ENCODE measurements at regions not wholly inside any gene's neighbourhood (a gene's known extent, or its start where the extent isn't known, plus 50 kb on each side); places are given as distances from the start of the nearest gene placed in this dataset.
A peak's percentile ranks its signal among the peaks of the same experiment; 100 is the strongest.

DNA sequence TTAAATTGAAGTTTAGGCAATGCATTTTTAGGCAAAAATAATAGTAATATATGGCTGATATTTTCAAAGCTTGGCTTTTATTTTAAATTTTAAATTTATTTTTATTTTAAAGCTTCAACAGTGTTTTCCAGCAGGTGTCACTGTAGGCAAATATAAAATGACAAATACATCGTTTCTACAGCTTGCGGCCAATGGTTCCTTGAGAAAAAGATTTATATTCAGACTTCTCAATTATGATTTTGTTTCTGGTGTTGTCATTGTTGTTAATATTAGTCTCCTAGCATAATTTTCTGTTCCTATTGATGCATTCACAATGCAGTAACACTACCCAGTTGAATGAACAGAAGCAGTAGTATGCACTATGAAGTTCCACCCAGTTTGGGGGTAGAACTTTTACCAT, 220.7 kb upstream of the DNAJC19 start:
- H3K4me2 ChIP-seq (ENCODE audit: insufficient read depth in 1 of 2, low read depth in 2 of 2, low read length in 2 of 2): no peak overlapping the region
- no peak overlapping the region for H3K18ac ChIP-seq (ENCODE audit: extremely low read depth, low read length)
- H3K27ac ChIP-seq (ENCODE audit: low read depth, low read length): no peak overlapping the region
- no peaks in the 10 kb centered on the region for H3K79me2 ChIP-seq (ENCODE audit: control insufficient read depth in 1 of 2, insufficient read depth in 2 of 2, low read length in 2 of 2)
- H2AFZ ChIP-seq (ENCODE audit: low read length): no peak overlapping the region
- TF ChIP-seq GTF2F1 (IDR thresholded peaks at IDR 0.05; ENCODE audit: borderline replicate concordance, low read depth, low read length) (no peak), SIRT6 (IDR thresholded peaks at IDR 0.05; ENCODE audit: low read length) (no peak), CTBP2 (IDR thresholded peaks at IDR 0.05; ENCODE audit: borderline replicate concordance, insufficient read depth, insufficient read length, low read length) (no peak), KDM5A (IDR thresholded peaks at IDR 0.05; ENCODE audit: low read length) (no peak), RAD21 (IDR thresholded peaks at IDR 0.05 in 1 of 2, conservative IDR thresholded peaks at IDR 0.05 in 1 of 2; ENCODE audit: low read depth in 2 of 2, low read length in 2 of 2) (peak; percentile 57 to 62), BRCA1 (IDR thresholded peaks at IDR 0.05; ENCODE audit: low read depth, low read length) (no peak), SP1 (IDR thresholded peaks at IDR 0.05; ENCODE audit: low read depth, low read length) (no peak), SIX5 (IDR thresholded peaks at IDR 0.05; ENCODE audit: low read depth, low read length) (no peak), TBP (IDR thresholded peaks at IDR 0.05; ENCODE audit: low read depth, low read length) (no peak), RBBP5 (IDR thresholded peaks at IDR 0.05; ENCODE audit: borderline replicate concordance, low read depth, low read length) (no peak), CTCF (IDR thresholded peaks at IDR 0.05; ENCODE audit: control extremely low read depth in 1 of 3, insufficient read depth in 1 of 3, low read depth in 1 of 3, low read length in 3 of 3) (peak in 2 of 3 experiments; percentile 14 to 20; a peak in 2 of 4 replicates), BCL11A (IDR thresholded peaks at IDR 0.05; ENCODE audit: low read depth in 2 of 2, low read length in 2 of 2) (no peak)
- H3K4me1 ChIP-seq (replicated peaks in 1 of 4; ENCODE audit: control insufficient read depth in 3 of 4, insufficient read depth in 4 of 4, low read length in 3 of 4): no peaks in the 10 kb centered on the region
- H3K27me3 ChIP-seq (replicated peaks in 1 of 4; ENCODE audit: control insufficient read depth in 3 of 4, extremely low read depth in 1 of 4, insufficient read depth in 3 of 4, low read length in 3 of 4): no peaks in the 10 kb centered on the region
- no peak overlapping the region for H2AK5ac ChIP-seq (ENCODE audit: low read depth, low read length)
- H2BK12ac ChIP-seq (ENCODE audit: low read depth, low read length): no peak overlapping the region
- H3K36me3 ChIP-seq (ENCODE audit: control insufficient read depth in 2 of 4, insufficient read depth in 4 of 4, low read length in 3 of 4): no peaks in the 10 kb centered on the region
- H2BK120ac ChIP-seq (replicated peaks; ENCODE audit: low read depth, low read length): no peak overlapping the region
- 48% methylated on average over 2 of the region's 2 CpGs; no CpG with 5 or more reads in 1 of the 2 experiments for WGBS, 2 experiments (ENCODE audit: extremely low coverage in 1 of 2, insufficient coverage in 1 of 2, insufficient read length in 1 of 2, insufficient replicate concordance in 2 of 2, low coverage in 1 of 2, low lambda C conversion rate in 2 of 2, missing lambda C conversion rate in 1 of 2)
- no peak overlapping the region for H2BK15ac ChIP-seq (ENCODE audit: low read length)
- H3K23ac ChIP-seq (ENCODE audit: insufficient read length): no peak overlapping the region
- FAIRE-seq (no peak), DNase-seq (ENCODE audit: low read depth in 1 of 2, low spot score in 2 of 2) (no peak)
- no peak overlapping the region for H3K56ac ChIP-seq (replicated peaks; ENCODE audit: insufficient read length, low read depth, low read length)
- no peaks in the 10 kb centered on the region for H3K23me2 ChIP-seq (ENCODE audit: low read depth, low read length)
- H3K9ac ChIP-seq (replicated peaks in 1 of 4; ENCODE audit: extremely low read depth in 1 of 4, low read depth in 3 of 4, low read length in 3 of 4): no peak overlapping the region
- no peak overlapping the region for H4K91ac ChIP-seq (replicated peaks; ENCODE audit: insufficient read length, low read length)
- CTCF ChIA-PET (ENCODE audit: partially characterized antibody): interaction anchor here (0.8 to 4.0 kb wide), 19 partner anchors 10 to 1474 kb away, joined by 3 to 21 read pairs (median 3); no protein-coding TSS in a partner anchor
- no peak overlapping the region for H4K8ac ChIP-seq (ENCODE audit: extremely low read depth, insufficient read depth, low read length)
- no peaks in the 10 kb centered on the region for H4K20me1 ChIP-seq (replicated peaks in 1 of 2; ENCODE audit: control insufficient read depth in 1 of 2, insufficient read depth in 2 of 2, low read length in 2 of 2)
- no peak overlapping the region for H3K14ac ChIP-seq (ENCODE audit: insufficient read length)
- no peak overlapping the region for H3K4me3 ChIP-seq (ENCODE audit: extremely low read depth in 1 of 4, insufficient read depth in 2 of 4, low read depth in 3 of 4, low read length in 4 of 4)
- POLR2A ChIA-PET (ENCODE audit: partially characterized antibody): no interaction called here
- no peaks in the 10 kb centered on the region for H3K9me3 ChIP-seq (ENCODE audit: insufficient read depth in 2 of 2, low read depth in 1 of 2, low read length in 1 of 2)
- H3K4ac ChIP-seq (replicated peaks; ENCODE audit: insufficient read length, low read depth, low read length): no peak overlapping the region
- no peak overlapping the region for H2BK20ac ChIP-seq (ENCODE audit: low read length)
- H3K79me1 ChIP-seq (ENCODE audit: low read depth, low read length): no peaks in the 10 kb centered on the region
- no peak overlapping the region for H4K5ac ChIP-seq (ENCODE audit: insufficient read length, low read depth, low read length)
- no peak overlapping the region for H2BK5ac ChIP-seq (ENCODE audit: low read depth, low read length)
